ENCODE measurements at regions not wholly inside any gene's neighbourhood (a gene's known extent, or its start where the extent isn't known, plus 50 kb on each side); places are given as distances from the start of the nearest gene placed in this dataset.

DNA sequence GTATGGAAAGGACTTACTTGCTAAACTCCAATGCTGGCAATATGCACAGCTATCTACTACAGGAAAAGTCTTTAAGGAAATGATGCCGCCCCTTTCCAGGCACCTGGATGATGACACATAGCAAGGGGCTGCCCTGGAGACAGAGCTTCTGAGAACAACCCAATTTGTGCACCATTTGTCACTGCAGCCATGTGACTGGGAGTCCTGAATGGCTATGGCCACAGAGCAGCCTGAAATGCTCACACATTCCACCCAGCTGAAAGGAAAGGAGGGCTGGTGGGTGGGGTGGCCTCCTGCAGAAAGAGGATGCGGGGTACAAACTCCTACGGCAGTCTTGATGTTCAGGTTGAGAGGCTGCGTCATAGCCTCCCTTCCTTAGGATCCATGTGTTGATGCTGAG lies 70.1 kb upstream of the FSTL4 start:
- Mint-ChIP-seq H3K4me3 (no peak overlapping the region), H3K4me1 (peaks cover 0 to 6% (median 1%) of the 10 kb centered on the region in 4 donors), H3K36me3 (no peaks in the 10 kb centered on the region), H3K27ac (no peak overlapping the region), H3K9me3 (no peaks in the 10 kb centered on the region), H3K27me3 (peaks cover 0 to 25% (median 11%) of the 10 kb centered on the region in 5 donors)
- no peak for ATAC-seq
- DNase-seq = no peak
- POLR2A ChIA-PET = no interaction called here

DNA sequence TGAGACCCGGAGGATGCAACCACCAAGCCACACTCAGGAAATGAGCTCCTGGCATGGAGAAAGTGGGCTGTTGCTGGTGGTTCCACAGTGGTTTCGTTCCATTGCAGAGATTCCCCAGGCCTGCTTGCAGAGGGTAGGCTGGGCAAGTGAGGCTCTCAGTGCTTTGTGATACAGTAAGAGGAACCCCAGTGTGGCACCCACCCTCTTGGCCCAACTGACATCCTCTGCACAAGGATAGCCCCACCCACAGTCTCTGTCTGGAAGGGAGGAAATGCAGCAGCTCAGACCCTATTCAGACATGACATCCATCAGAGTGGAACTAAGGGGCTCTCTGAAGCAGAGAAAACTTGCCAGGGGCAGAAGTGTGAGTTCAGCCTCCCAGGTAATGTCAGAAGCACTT lies 69.6 kb upstream of the FSTL4 start:
- DNase-seq = no peak
- no peaks in the 10 kb centered on the region for H3K36me3 Mint-ChIP-seq
- POLR2A ChIA-PET = no interaction called here
- no peak overlapping the region for H3K27ac Mint-ChIP-seq
- H3K27me3 Mint-ChIP-seq = peaks cover 0 to 21% (median 6%) of the 10 kb centered on the region in 5 donors
- ATAC-seq = no peak
- H3K4me3 Mint-ChIP-seq = no peak overlapping the region
- no peaks in the 10 kb centered on the region for H3K9me3 Mint-ChIP-seq
- H3K4me1 Mint-ChIP-seq = peaks cover 0 to 6% (median 1%) of the 10 kb centered on the region in 4 donors

DNA sequence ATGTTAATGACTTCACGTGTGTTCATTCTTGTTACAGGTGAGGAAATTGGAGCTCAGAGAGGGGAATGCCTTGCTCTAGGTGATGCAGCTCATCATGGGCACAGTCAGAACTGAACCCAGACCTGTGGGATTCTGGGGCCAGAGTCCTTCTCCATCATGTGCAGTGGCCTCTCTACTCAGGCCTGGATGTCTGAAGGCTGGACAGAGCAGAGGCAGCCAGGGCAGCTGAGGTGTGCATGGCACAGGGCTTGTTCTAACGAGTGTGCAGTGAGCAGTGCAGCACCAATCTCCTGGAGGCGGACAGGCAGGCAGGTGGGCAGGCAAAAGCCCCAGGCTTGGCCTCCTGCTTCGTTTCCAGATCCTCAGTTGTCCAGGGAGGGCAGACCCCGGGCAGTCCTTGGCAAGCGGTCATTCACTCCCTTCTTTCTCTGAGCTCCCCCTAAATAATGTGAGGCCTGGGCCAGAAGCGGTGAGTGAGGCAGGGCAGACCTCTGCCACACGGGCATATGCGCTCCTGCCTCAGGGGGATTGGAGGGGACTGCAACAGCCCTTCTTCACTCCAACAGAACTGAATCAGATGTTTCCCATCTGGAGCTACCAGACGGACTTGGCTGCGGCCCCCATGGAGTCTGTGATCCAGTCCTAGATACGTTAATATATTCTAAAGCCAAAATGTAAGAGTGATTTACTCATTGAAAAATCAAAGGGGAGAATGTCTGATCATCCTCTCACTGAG lies 68.7 kb upstream of the FSTL4 start:
- peaks cover 0 to 6% (median 1%) of the 10 kb centered on the region in 4 donors for H3K4me1 Mint-ChIP-seq
- H3K27ac Mint-ChIP-seq = no peak overlapping the region
- DNase-seq = no peak

DNA sequence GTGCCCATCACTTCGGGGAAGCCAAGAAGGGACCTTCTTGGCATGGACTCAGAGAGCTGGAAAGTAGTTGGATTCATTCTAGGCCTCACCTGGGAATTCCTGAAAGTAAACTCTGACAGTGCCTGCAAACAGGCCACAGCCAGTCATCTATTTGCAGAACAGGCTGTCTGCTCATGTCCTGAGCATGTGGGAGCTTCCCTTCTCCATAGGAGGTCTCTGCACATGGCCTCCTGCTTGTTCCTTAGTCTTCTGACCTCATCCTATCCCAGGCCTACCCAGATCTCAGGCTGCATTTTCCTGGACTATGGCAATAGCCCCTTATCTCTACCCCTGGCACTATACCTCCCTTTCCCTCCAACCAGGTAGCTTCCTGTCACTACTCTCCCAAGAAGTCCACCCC lies 67.2 kb upstream of the FSTL4 start:
- Mint-ChIP-seq H3K27ac (no peak overlapping the region), H3K9me3 (no peaks in the 10 kb centered on the region), H3K27me3 (peaks cover 0 to 18% (median 0%) of the 10 kb centered on the region in 5 donors), H3K4me3 (no peak overlapping the region), H3K4me1 (peaks cover 0 to 6% (median 1%) of the 10 kb centered on the region in 4 donors), H3K36me3 (no peaks in the 10 kb centered on the region)
- DNase-seq (no peak), ATAC-seq (no peak)
- POLR2A ChIA-PET = no interaction called here

More for the DNA sequence above, 68.7 kb upstream of the FSTL4 start:
- Mint-ChIP-seq H3K9me3 (no peaks in the 10 kb centered on the region), H3K27me3 (peaks cover 0 to 15% (median 0%) of the 10 kb centered on the region in 5 donors), H3K4me3 (no peak overlapping the region), H3K36me3 (no peaks in the 10 kb centered on the region)
- POLR2A ChIA-PET = no interaction called here
- ATAC-seq = no peak

DNA sequence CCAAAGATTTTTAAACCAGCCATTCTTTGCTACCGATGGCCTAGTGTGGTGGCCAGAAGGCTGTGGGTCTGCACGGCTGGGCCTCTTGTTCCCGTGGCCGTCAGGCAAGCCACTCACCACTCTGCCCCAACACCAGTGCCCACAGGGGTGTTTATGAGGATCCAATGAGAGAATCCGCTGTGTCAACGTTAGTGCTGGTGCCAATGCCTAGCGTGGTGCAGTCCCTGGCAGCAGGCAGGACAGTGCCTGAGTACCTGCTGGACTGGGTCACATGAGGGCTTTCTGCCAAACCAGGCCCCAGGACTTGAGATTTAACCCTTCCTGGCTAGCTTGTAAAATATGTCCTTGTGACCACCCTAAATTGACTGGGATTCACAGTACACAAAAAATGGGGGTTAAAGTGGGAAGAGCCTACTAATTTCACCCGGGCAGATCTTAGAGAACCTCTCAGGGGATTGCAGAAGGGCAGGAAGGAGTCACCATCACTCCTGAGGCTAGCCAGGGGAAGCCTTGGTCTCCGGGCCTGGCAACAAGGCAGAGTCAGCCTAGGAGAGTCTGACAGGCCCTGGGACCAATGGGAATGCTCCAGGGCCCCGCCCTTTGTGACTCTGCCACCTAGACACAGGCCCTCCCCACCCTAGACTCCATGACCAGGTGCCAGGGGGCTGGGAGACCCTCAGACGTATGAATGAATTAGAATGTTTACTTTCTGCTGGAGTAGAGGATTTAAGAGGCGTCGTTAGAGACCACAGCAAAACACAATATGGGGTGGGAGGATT lies 63.2 kb upstream of the FSTL4 start:
- peaks cover 0 to 14% (median 10%) of the 10 kb centered on the region in 5 donors for H3K27me3 Mint-ChIP-seq
- no peak overlapping the region for H3K4me3 Mint-ChIP-seq
- ATAC-seq (no peak), DNase-seq (no peak)
- POLR2A ChIA-PET = no interaction called here
- peaks cover 0 to 12% (median 2%) of the 10 kb centered on the region in 9 donors for H3K9me3 Mint-ChIP-seq
- no peak overlapping the region for H3K27ac Mint-ChIP-seq
- peaks cover 0 to 4% (median 0%) of the 10 kb centered on the region in 3 donors for H3K36me3 Mint-ChIP-seq
- peaks cover 0 to 3% (median 0%) of the 10 kb centered on the region in 4 donors for H3K4me1 Mint-ChIP-seq

DNA sequence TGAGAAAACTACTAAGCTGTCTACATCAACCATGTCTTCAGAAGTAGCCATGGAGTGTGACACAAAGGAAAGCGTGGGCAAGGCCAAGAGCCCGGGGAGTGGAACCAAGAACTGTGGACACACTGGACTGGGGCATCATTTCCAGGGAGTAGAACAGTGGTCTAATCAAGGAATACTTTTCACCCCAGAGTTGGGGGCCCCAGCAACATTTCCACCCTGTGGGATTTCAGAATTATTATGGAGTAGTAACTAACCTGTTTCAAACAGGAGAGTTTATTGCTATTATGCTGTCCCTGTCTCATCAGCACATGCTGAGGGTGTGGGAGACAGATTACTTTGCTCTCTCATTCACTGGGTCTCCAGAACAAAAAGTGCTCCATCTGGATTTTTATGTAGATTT lies 58.0 kb upstream of the FSTL4 start:
- DNase-seq = no peak
- H3K4me3 Mint-ChIP-seq = no peak overlapping the region

DNA sequence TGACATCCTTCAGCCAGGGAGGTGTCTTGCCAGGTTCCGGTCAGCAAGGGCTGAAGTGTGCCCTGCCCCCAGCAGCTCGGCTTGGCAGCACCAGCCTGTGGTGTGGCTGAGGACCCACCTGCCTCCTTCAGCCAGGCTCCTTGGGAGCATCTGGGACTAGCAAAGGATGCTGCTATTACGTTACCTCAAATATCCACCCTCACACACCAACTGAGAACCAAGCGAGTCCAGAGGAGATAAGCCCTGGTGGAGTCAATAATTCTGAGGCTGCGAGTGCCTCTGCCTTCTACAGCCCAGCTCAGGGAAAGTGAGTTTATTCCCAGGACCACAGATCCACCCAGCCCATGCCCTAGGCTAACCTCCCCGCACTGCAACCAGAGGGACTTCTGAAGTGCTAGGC lies 57.1 kb upstream of the FSTL4 start:
- DNase-seq = no peak
- Mint-ChIP-seq H3K4me1 (peaks cover 0 to 3% (median 0%) of the 10 kb centered on the region in 4 donors), H3K27ac (no peak overlapping the region), H3K27me3 (peaks cover 11 to 29% (median 17%) of the 10 kb centered on the region in 5 donors), H3K4me3 (no peak overlapping the region), H3K9me3 (peaks cover 0 to 17% (median 3%) of the 10 kb centered on the region in 9 donors), H3K36me3 (peaks cover 0 to 4% (median 0%) of the 10 kb centered on the region in 3 donors)
- POLR2A ChIA-PET = no interaction called here
- no peak for ATAC-seq

More for the DNA sequence above, 58.0 kb upstream of the FSTL4 start:
- no peak for ATAC-seq
- Mint-ChIP-seq H3K4me1 (peaks cover 0 to 3% (median 0%) of the 10 kb centered on the region in 4 donors), H3K27me3 (peaks cover 11 to 29% (median 19%) of the 10 kb centered on the region in 5 donors), H3K36me3 (peaks cover 0 to 4% (median 0%) of the 10 kb centered on the region in 3 donors), H3K27ac (no peak overlapping the region), H3K9me3 (peaks cover 0 to 17% (median 3%) of the 10 kb centered on the region in 9 donors)
- POLR2A ChIA-PET = no interaction called here

DNA sequence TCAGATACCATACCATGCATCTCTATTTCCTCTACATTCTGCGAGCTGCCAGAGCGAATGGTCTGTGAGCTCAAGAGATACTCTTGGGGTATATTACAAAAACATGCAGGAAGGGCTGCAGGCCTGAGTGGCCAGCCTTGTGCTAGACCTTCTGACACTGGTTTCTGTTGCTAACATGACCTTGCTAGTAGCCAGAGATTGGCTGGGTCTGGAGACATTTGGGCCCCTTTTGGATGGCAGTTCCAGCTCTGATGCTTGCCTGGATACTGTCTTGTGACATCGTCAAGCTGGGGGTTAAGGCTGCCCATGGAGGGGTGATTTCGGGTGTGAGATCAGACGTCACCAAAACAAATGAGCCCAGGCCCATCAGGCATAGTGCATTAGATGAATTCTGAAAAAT lies 56.1 kb upstream of the FSTL4 start:
- Mint-ChIP-seq H3K4me1 (peaks cover 0 to 3% (median 0%) of the 10 kb centered on the region in 4 donors), H3K27ac (peak overlapping the region in 1 of 10 donors; percentile 78), H3K9me3 (peaks cover 0 to 17% (median 3%) of the 10 kb centered on the region in 9 donors), H3K4me3 (no peak overlapping the region), H3K27me3 (peaks cover 11 to 29% (median 17%) of the 10 kb centered on the region in 5 donors), H3K36me3 (peaks cover 0 to 4% (median 0%) of the 10 kb centered on the region in 3 donors)
- POLR2A ChIA-PET = no interaction called here
- ATAC-seq (no peak), DNase-seq (no peak)

DNA sequence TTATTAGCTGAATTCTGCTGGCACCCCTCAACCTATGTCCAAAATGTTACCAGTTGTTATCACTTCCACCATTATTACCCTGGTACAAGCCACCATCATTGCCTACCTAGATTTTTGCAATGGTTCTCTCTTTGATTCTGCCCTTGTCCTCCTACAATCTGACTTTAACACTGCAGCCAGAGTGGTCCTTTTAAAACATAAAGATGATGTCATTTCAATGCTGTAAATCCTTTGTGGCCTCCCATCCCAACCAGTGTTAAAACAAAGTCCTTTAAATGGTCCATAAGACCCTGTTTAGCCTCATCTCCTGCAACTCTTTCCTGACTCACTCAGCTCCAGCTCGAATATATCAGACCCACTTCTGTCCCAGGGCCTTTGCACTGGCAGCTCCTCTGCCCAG lies 54.9 kb upstream of the FSTL4 start:
- ATAC-seq (no peak), DNase-seq (no peak)
- Mint-ChIP-seq H3K27ac (no peak overlapping the region), H3K4me1 (peaks cover 0 to 3% (median 0%) of the 10 kb centered on the region in 4 donors), H3K4me3 (no peak overlapping the region), H3K27me3 (peaks cover 9 to 27% (median 13%) of the 10 kb centered on the region in 5 donors), H3K9me3 (peaks cover 0 to 17% (median 3%) of the 10 kb centered on the region in 9 donors), H3K36me3 (peaks cover 0 to 1% (median 0%) of the 10 kb centered on the region in 3 donors)
- POLR2A ChIA-PET = no interaction called here

DNA sequence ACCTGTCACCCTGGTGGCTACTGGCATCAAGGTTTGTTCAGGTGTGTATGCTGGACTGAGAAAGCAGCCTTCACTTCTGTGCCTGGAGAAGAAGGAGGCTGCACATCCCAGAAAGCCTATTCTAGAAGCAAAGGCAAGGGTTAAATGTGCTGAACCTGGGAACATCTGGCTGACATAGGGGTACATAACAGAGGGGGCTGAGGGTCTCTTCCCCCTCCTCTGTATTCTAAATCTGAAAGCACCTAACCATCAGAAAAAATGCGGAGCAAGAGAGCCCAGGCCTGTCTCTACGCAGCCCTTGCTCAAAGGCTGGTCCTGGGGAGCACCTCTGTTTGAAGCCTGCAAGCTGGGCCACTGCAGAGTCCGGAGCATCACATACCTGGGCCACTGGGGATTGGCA lies 53.2 kb upstream of the FSTL4 start:
- Mint-ChIP-seq H3K27ac (no peak overlapping the region), H3K9me3 (peaks cover 0 to 11% (median 3%) of the 10 kb centered on the region in 9 donors), H3K27me3 (peaks cover 7 to 23% (median 13%) of the 10 kb centered on the region in 5 donors)

DNA sequence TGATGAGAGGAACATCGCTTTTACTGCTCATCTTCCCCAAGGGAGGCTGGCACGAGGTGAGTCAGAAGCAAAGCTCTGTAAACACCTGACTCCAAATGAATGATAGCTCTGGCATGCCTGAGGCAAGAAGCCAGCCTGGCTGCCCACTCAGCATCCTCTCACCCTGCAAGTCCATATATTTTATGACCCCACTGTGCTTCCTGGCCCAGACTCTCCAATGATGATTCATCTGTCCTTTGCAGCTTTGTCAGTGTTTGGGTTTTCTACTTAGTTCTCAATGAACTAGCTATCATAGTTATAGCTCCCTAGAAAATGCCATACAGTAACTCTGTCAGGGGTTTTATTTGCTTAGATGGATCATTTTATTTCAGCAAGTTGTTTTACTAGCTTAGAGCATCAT lies 52.1 kb upstream of the FSTL4 start:
- peaks cover 0 to under 1% (median 0%) of the 10 kb centered on the region in 9 donors for H3K9me3 Mint-ChIP-seq
- DNase-seq (no peak), ATAC-seq (no peak)
- no peaks in the 10 kb centered on the region for H3K36me3 Mint-ChIP-seq
- no peak overlapping the region for H3K27ac Mint-ChIP-seq
- H3K4me3 Mint-ChIP-seq = no peak overlapping the region
- H3K4me1 Mint-ChIP-seq = peaks cover 0 to 3% (median 0%) of the 10 kb centered on the region in 4 donors
- H3K27me3 Mint-ChIP-seq = peaks cover 2 to 20% (median 16%) of the 10 kb centered on the region in 5 donors
- POLR2A ChIA-PET = no interaction called here

More for the DNA sequence above, 53.2 kb upstream of the FSTL4 start:
- peaks cover 0 to 3% (median 0%) of the 10 kb centered on the region in 4 donors for H3K4me1 Mint-ChIP-seq
- ATAC-seq = no peak
- POLR2A ChIA-PET = no interaction called here
- DNase-seq = no peak
- H3K36me3 Mint-ChIP-seq = no peaks in the 10 kb centered on the region
- H3K4me3 Mint-ChIP-seq = no peak overlapping the region

DNA sequence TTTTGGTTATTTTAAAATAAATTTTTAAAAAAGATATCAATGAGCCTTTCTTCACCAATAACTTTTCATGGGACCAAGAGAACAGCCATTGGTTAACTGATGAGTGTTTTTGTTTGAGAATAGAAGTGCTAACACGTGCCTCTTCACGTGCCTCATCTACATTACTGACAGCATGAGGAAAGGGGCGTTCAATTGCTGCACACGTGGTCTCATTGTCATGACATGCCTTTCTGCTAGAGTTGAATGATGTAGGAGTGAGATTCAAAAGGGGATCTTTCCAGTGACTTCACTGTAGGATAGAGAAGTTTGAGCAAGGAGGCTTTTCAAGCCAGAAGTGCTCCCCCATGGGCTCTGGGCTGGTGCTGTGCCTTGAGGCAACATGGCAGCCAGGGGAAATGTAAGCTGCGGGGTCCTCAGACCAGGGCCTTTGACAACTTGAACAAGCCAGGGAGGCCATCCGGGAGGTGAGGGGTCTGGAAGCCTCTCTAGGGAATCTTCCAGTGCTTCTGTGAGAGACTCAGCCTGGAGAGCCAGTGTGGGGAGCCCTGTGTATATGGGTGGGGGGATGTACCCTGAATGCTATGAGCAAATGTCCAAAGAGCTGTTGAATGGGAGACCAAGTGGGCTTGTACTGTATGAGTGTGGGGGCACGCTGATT lies 51.2 kb upstream of the FSTL4 start:
- POLR2A ChIA-PET = no interaction called here
- DNase-seq (no peak), ATAC-seq (no peak)
- Mint-ChIP-seq H3K36me3 (no peaks in the 10 kb centered on the region), H3K27ac (no peak overlapping the region), H3K4me3 (no peak overlapping the region), H3K27me3 (peaks cover 2 to 18% (median 14%) of the 10 kb centered on the region in 5 donors), H3K4me1 (peaks cover 0 to 3% (median 0%) of the 10 kb centered on the region in 4 donors), H3K9me3 (no peaks in the 10 kb centered on the region)

Data from naive thymus-derived CD8-positive, alpha-beta T cell (primary cell).